GM21528 (cell line): ENCODE measurements at regions not wholly inside any gene's neighbourhood (a gene's known extent, or its start where the extent isn't known, plus 50 kb on each side); places are given as distances from the start of the nearest gene placed in this dataset.

Experiments used
- ATAC-seq: cut with Tn5 transposase; IDR thresholded peaks from one replicate; pipeline ENCODE4 v1.9.1; 2021; ENCODE audit warnings: mild to moderate bottlenecking, moderate library complexity; ENCODE audit not compliant: unreplicated experiment, low FRiP score

GRCh38 chr6:134516582-134516981 is 198.7 kb upstream of the SGK1 start:
- ATAC-seq = no peak

GRCh38 chr6:134515986-134516385 is 198.1 kb upstream of the SGK1 start:
- ATAC-seq = no peak

GRCh38 chr6:134512981-134513391 is 195.1 kb upstream of the SGK1 start:
- no peak for ATAC-seq

GRCh38 chr6:134511984-134512683 is 194.2 kb upstream of the SGK1 start:
- ATAC-seq = no peak

- ATAC-seq = no peak
Measured at GRCh38 chr6:134510920-134511319, 193.0 kb upstream of the SGK1 start.

GRCh38 chr6:134510142-134510541 is 192.2 kb upstream of the SGK1 start:
- ATAC-seq = no peak

- ATAC-seq = no peak
Measured at GRCh38 chr6:134508862-134509498, 191.1 kb upstream of the SGK1 start.

- no peak for ATAC-seq
Measured at GRCh38 chr6:134506162-134506561, 188.2 kb upstream of the SGK1 start.

- ATAC-seq = no peak
Measured at GRCh38 chr6:134503585-134504281, 185.8 kb upstream of the SGK1 start.

GRCh38 chr6:134502614-134503549 is 185.0 kb upstream of the SGK1 start:
- ATAC-seq = no peak

GRCh38 chr6:134495890-134496248 is 178.0 kb upstream of the SGK1 start:
- no peak for ATAC-seq

GRCh38 chr6:134495203-134495889 is 177.4 kb upstream of the SGK1 start:
- no peak for ATAC-seq

GRCh38 chr6:134493789-134494188 is 175.9 kb upstream of the SGK1 start:
- ATAC-seq = no peak

GRCh38 chr6:134491477-134491876 is 173.6 kb upstream of the SGK1 start:
- no peak for ATAC-seq

GRCh38 chr6:134482593-134483270 is 164.8 kb upstream of the SGK1 start:
- no peak for ATAC-seq

- ATAC-seq = no peak
Measured at GRCh38 chr6:134481966-134482365, 164.1 kb upstream of the SGK1 start.

GRCh38 chr6:134480593-134480992 is 162.7 kb upstream of the SGK1 start:
- no peak for ATAC-seq

GRCh38 chr6:134478764-134479399 is 161.0 kb upstream of the SGK1 start:
- no peak for ATAC-seq

GRCh38 chr6:134477991-134478635 is 160.2 kb upstream of the SGK1 start:
- ATAC-seq = no peak
